Endothelial cell of umbilical vein (primary cell): ENCODE measurements at regions not wholly inside any gene's neighbourhood (a gene's known extent, or its start where the extent isn't known, plus 50 kb on each side); places are given as distances from the start of the nearest gene placed in this dataset.

Experiments
- BruUV-seq: library from RNA; stranded (reverse); fragments of 400-500 nt; replicated peaks from 2 replicates; lab custom pipeline; 2021; lab: Mats Ljungman, UMichigan
- CTCF ChIA-PET: fragments of 300-600, 350-600 bp; sonication (Branson Sonifier 250); formaldehyde crosslinking; loops from one replicate; lab custom pipeline; 2021; ENCODE audit warnings: antibody characterized with exemption, inconsistent platforms; lab: Charles Lee
- POLR2A ChIA-PET: fragments of 300-600, 350-600 bp; sonication (Branson Sonifier 250); formaldehyde crosslinking; loops from one replicate; lab custom pipeline; 2021; ENCODE audit warnings: antibody characterized with exemption, inconsistent platforms; lab: Charles Lee
- DNase-seq: peaks from one replicate; pipeline ENCODE4 v3.0.0-alpha.2; 2011; ENCODE audit warnings: low read depth, low spot score
- FAIRE-seq: peaks from 2 replicates; lab custom pipeline; 2011; peaks lifted over from hg19 to GRCh38; lab: Jason Lieb, UNC
- H2AFZ ChIP-seq: 2 replicates; pipeline ENCODE4 v1.6.0; 2012; ENCODE audit warnings: low read depth, low read length, control low read depth, inconsistent platforms
- H3K27ac ChIP-seq: 2 replicates; pipeline ENCODE4 v1.5.1; 2011; ENCODE audit warnings: low read depth, mild to moderate bottlenecking, control low read depth, low read length, moderate library complexity; ENCODE audit not compliant: insufficient read depth
- H3K27me3 ChIP-seq, 2 experiments: 2 replicates each; pipeline versions ENCODE4 v1.6.0 to v1.6.1; 2011; ENCODE audit warnings: low read length in 2 of 2, mixed read lengths in 1 of 2; ENCODE audit not compliant: control insufficient read depth in 2 of 2, insufficient read depth in 2 of 2
- H3K36me3 ChIP-seq, 2 experiments: 2 replicates in 1 of 2; 3 replicates in 1 of 2; pipeline ENCODE4 v1.5.1; 2011; ENCODE audit warnings: low read length in 2 of 2, mild to moderate bottlenecking in 1 of 2, moderate library complexity in 1 of 2; ENCODE audit not compliant: control insufficient read depth in 2 of 2, insufficient read depth in 2 of 2; ENCODE audit errors: extremely low read depth in 1 of 2
- H3K4me1 ChIP-seq: 3 replicates; pipeline ENCODE4 v1.5.1; 2011; ENCODE audit warnings: mild to moderate bottlenecking, low read length; ENCODE audit not compliant: control insufficient read depth, insufficient read depth; ENCODE audit errors: extremely low read depth
- H3K4me2 ChIP-seq: 2 replicates; pipeline ENCODE4 v1.6.1; 2011; ENCODE audit warnings: low read length, control low read depth, mixed read lengths; ENCODE audit not compliant: insufficient read depth
- H3K4me3 ChIP-seq, 3 experiments: fragments of 200-600 bp in 1 of 3; sonication (generic), shearing (Covaris generic) in 1 of 3; replicated peaks in 1 of 3; 2 replicates each; pipeline ENCODE4 v1.5.1; 2011 to 2016; ENCODE audit warnings: control low read depth in 3 of 3, low read length in 3 of 3, mild to moderate bottlenecking in 2 of 3, inconsistent platforms in 1 of 3, low read depth in 1 of 3, moderate library complexity in 1 of 3; ENCODE audit not compliant: insufficient read depth in 1 of 3
- H3K79me2 ChIP-seq: 2 replicates; pipeline ENCODE4 v1.6.0; 2012; ENCODE audit warnings: low read length, inconsistent platforms; ENCODE audit not compliant: control insufficient read depth, insufficient read depth
- H3K9ac ChIP-seq: replicated peaks from 2 replicates; pipeline ENCODE3; 2011; ENCODE audit warnings: low read length, control low read depth; ENCODE audit not compliant: insufficient read depth; ENCODE audit errors: extremely low read depth
- H3K9me1 ChIP-seq: replicated peaks from 3 replicates; pipeline ENCODE4 v1.6.0; 2011; ENCODE audit warnings: mild to moderate bottlenecking, low read length; ENCODE audit not compliant: control insufficient read depth, insufficient read depth; ENCODE audit errors: extremely low read depth
- H3K9me3 ChIP-seq: replicated peaks from 2 replicates; pipeline ENCODE4 v1.5.1; 2012; ENCODE audit warnings: low read length, inconsistent platforms; ENCODE audit not compliant: control insufficient read depth, insufficient read depth
- H4K20me1 ChIP-seq: replicated peaks from 2 replicates; pipeline ENCODE3; 2011; ENCODE audit warnings: mild to moderate bottlenecking, low read length; ENCODE audit not compliant: control insufficient read depth, insufficient read depth; ENCODE audit errors: extremely low read depth
- EZH2 ChIP-seq: IDR thresholded peaks from 2 replicates; pipeline ENCODE4 v1.6.1; 2012; ENCODE audit warnings: borderline replicate concordance, low read depth, mild to moderate bottlenecking, moderate library complexity, low read length, inconsistent platforms; ENCODE audit not compliant: severe bottlenecking
- FOS ChIP-seq: IDR thresholded peaks from 2 replicates; pipeline ENCODE4 v1.6.1; 2011; ENCODE audit warnings: mild to moderate bottlenecking, low read length, moderate library complexity, borderline replicate concordance; ENCODE audit not compliant: insufficient read depth
- GATA2 ChIP-seq: IDR thresholded peaks from 2 replicates; pipeline ENCODE4 v1.7.0; 2011; ENCODE audit warnings: low read depth, mild to moderate bottlenecking, moderate library complexity, mixed read lengths, low read length; ENCODE audit not compliant: insufficient read length, insufficient read depth
- JUN ChIP-seq: IDR thresholded peaks from 2 replicates; pipeline ENCODE4 v1.6.1; 2011; ENCODE audit warnings: borderline replicate concordance, low read depth; ENCODE audit not compliant: insufficient read length, insufficient read depth
- POLR2A ChIP-seq: IDR thresholded peaks from 2 replicates; pipeline ENCODE4 v1.6.1; 2012; ENCODE audit warnings: low read depth, mild to moderate bottlenecking, control low read depth, low read length
- POLR2AphosphoS5 ChIP-seq: IDR thresholded peaks from 2 replicates; pipeline ENCODE4 v1.6.1; 2012; ENCODE audit warnings: low read depth, mild to moderate bottlenecking, control low read depth, low read length, moderate library complexity; ENCODE audit not compliant: insufficient read depth
- dilution Hi-C: fragments of 300-500 bp; cut with MboI; formaldehyde crosslinking; loops from one replicate; pipeline ENCODE4 v1.15.0; 2019; ENCODE audit warnings: low sequenced_read_pairs; ENCODE audit not compliant: extremely low pct_ligation_motif_present
- intact Hi-C: fragments of 100-400 bp; cut with micrococcal nuclease; formaldehyde crosslinking; loops from one replicate; pipeline ENCODE4 v1.10.0; 2022
- TF ChIP-seq, protein P1 (sequence below), 2 donors: IDR thresholded peaks; 1 replicate in 1 of 2; 2 replicates in 1 of 2; pipeline ENCODE4 v1.5.1; 2011; ENCODE audit warnings: low read length in 2 of 2, mild to moderate bottlenecking in 2 of 2, moderate library complexity in 2 of 2, control low read depth in 1 of 2, inconsistent platforms in 1 of 2, low read depth in 1 of 2; ENCODE audit not compliant: insufficient read depth in 1 of 2; ENCODE audit errors: extremely low read depth in 1 of 2
- TF ChIP-seq, protein P2 (sequence below): IDR thresholded peaks from 2 replicates; pipeline ENCODE4 v1.6.1; 2011; ENCODE audit not compliant: insufficient read depth, insufficient read length

DNA sequence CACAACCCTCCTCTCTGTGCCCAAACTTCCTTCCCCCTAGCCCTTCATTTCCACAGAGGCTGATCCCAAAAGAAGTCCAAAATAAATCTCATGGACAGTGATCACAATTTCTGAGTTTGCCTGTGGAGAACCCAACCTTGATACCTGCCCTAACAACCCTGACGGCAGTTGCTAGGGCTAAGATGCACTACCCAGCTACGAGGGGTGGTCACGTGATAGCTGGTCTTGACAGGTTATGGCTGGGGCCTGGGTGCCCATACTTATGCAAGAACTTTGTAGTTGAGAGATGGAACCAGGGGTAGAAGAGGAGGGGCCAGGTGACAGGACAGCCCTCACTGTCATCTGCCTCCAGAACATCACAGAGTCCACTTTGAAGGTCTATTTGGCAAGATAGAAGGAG, 147.9 kb downstream of the AKAIN1 start:
- dilution Hi-C loops (no loop called here), intact Hi-C loops (no loop called here)
- DNase-seq, result no peak
- TF ChIP-seq JUN (no peak), POLR2A (no peak), GATA2 (no peak), EZH2 (no peak), FOS (no peak), POLR2AphosphoS5 (no peak)
- TF ChIP-seq, protein P1, sequence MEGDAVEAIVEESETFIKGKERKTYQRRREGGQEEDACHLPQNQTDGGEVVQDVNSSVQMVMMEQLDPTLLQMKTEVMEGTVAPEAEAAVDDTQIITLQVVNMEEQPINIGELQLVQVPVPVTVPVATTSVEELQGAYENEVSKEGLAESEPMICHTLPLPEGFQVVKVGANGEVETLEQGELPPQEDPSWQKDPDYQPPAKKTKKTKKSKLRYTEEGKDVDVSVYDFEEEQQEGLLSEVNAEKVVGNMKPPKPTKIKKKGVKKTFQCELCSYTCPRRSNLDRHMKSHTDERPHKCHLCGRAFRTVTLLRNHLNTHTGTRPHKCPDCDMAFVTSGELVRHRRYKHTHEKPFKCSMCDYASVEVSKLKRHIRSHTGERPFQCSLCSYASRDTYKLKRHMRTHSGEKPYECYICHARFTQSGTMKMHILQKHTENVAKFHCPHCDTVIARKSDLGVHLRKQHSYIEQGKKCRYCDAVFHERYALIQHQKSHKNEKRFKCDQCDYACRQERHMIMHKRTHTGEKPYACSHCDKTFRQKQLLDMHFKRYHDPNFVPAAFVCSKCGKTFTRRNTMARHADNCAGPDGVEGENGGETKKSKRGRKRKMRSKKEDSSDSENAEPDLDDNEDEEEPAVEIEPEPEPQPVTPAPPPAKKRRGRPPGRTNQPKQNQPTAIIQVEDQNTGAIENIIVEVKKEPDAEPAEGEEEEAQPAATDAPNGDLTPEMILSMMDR (IDR thresholded peaks at IDR 0.05; ENCODE audit: extremely low read depth in 1 of 2, insufficient read depth in 1 of 2, low read depth in 1 of 2, low read length in 2 of 2), result no peak
- TF ChIP-seq, protein P2, sequence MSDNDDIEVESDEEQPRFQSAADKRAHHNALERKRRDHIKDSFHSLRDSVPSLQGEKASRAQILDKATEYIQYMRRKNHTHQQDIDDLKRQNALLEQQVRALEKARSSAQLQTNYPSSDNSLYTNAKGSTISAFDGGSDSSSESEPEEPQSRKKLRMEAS, result no peak
- Histone ChIP-seq H3K4me1 (no peaks in the 10 kb centered on the region), H3K9me3 (no peaks in the 10 kb centered on the region), H3K79me2 (no peaks in the 10 kb centered on the region), H3K9ac (no peak overlapping the region), H3K27me3 (no peaks in the 10 kb centered on the region), H2AFZ (no peak overlapping the region), H3K27ac (no peak overlapping the region), H4K20me1 (no peaks in the 10 kb centered on the region), H3K9me1 (no peaks in the 10 kb centered on the region), H3K4me3 (no peak overlapping the region), H3K4me2 (no peak overlapping the region), H3K36me3 (no peaks in the 10 kb centered on the region)
- ChIA-PET CTCF (no interaction called here), POLR2A (no interaction called here)
- no peak for FAIRE-seq
- no TSS peak for BruUV-seq
